Body of pancreas (tissue), 4 donors: ENCODE measurements at regions not wholly inside any gene's neighbourhood (a gene's known extent, or its start where the extent isn't known, plus 50 kb on each side); places are given as distances from the start of the nearest gene placed in this dataset.

Experiments
- ATAC-seq: fragments of 150-250 bp; one replicate; pipeline ENCODE4 v1.9.1; 2016
- DNase-seq, 4 donors: peaks; one replicate each; pipeline ENCODE4 v3.0.0-alpha.2; 2019
- H3K27ac ChIP-seq, 4 donors: fragments of 200-600 bp; sonication (generic); 1 replicate in 3 of 4; 2 replicates in 1 of 4; pipeline versions ENCODE4 v1.5.1 to v1.6.1; 2016 to 2019; ENCODE audit warnings: mild to moderate bottlenecking in 1 of 4, mixed read lengths in 1 of 4, moderate library complexity in 1 of 4
- H3K27me3 ChIP-seq, 2 donors: fragments of 200-600 bp; sonication (generic); one replicate each; pipeline ENCODE4 v1.6.0; 2016; ENCODE audit warnings: mild to moderate bottlenecking in 1 of 2
- H3K36me3 ChIP-seq, 2 donors: fragments of 200-600 bp; sonication (generic); replicated peaks in 1 of 2; 2 replicates each; pipeline ENCODE4 v1.5.1; 2016; ENCODE audit warnings: low read depth in 2 of 2; ENCODE audit not compliant: insufficient read depth in 1 of 2
- H3K4me1 ChIP-seq: fragments of 200-600 bp; sonication (generic); one replicate; pipeline ENCODE4 v1.6.0; 2016
- H3K4me3 ChIP-seq, 2 donors: fragments of 200-600 bp; sonication (generic); 1 replicate in 1 of 2; 2 replicates in 1 of 2; pipeline ENCODE4 v1.5.1; 2016 to 2019
- H3K9me3 ChIP-seq, 3 donors: fragments of 200-600 bp; sonication (generic); 1 replicate in 2 of 3; 2 replicates in 1 of 3; pipeline ENCODE4 v1.5.1; 2016
- CTCF ChIP-seq, 7 experiments: fragments of 450-650 bp in 4 of 7; fragments of 200-600 bp in 3 of 7; sonication (generic) in 3 of 7; IDR thresholded peaks; one replicate each; pipeline ENCODE4 v1.5.1; 2016 to 2019; ENCODE audit warnings: antibody characterized with exemption in 7 of 7
- POLR2A ChIP-seq, 3 donors: fragments of 450-650 bp; IDR thresholded peaks; one replicate each; pipeline ENCODE4 v1.6.1; 2016; ENCODE audit warnings: antibody characterized with exemption in 3 of 3, mild to moderate bottlenecking in 2 of 3
- WGBS, 2 donors: methylation state at CpG; one replicate each; pipeline ENCODE4 v1.1.5; 2017; 5-methylcytosine and 5-hydroxymethylcytosine counted together
- intact Hi-C: fragments of 100-400 bp; cut with DNase I; formaldehyde crosslinking; loops from one replicate; pipeline ENCODE4 v1.15.1; 2023

DNA sequence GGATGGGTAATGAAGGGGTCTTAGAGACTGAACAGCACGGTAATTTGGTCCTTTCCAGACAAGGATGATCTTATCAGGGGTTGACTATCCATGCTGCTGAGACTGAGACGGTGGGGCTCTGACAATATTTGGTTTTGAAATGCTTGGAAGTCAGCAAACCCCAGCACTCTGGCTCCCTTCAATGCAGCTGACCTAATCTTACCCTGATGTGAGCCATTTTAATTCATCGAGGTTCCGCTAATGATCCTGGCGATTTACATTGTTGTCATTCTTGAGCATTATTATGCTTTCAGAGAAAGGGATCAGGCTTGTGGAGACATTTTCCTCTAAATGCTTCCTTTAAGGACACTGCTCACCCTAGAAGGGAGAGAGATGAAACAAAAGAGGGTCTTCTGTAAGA is 114.6 kb upstream of the BMPER start:
- Histone ChIP-seq H3K27ac (no peak overlapping the region), H3K27me3 (no peaks in the 10 kb centered on the region), H3K4me3 (no peak overlapping the region), H3K36me3 (no peaks in the 10 kb centered on the region), H3K4me1 (no peaks in the 10 kb centered on the region), H3K9me3 (no peaks in the 10 kb centered on the region)
- DNase-seq (no peak), ATAC-seq (no peak)
- WGBS, 2 donors: 57 to 80% methylated on average over 5 of the region's 5 CpGs
- intact Hi-C loops: no loop called here
- TF ChIP-seq CTCF (IDR thresholded peaks at IDR 0.05) (no peak), POLR2A (IDR thresholded peaks at IDR 0.05) (no peak)

GRCh38 chr7:33792041-33792440 is 113.3 kb upstream of the BMPER start:
- Histone ChIP-seq H3K9me3 (no peaks in the 10 kb centered on the region), H3K27ac (no peak overlapping the region), H3K4me1 (no peaks in the 10 kb centered on the region), H3K27me3 (no peaks in the 10 kb centered on the region), H3K4me3 (no peak overlapping the region), H3K36me3 (no peaks in the 10 kb centered on the region)
- intact Hi-C loops: no loop called here
- TF ChIP-seq CTCF (IDR thresholded peaks at IDR 0.05): no peak
- no peak for TF ChIP-seq POLR2A (IDR thresholded peaks at IDR 0.05)
- ATAC-seq (no peak), DNase-seq (no peak)
- WGBS, 2 donors: 96 to 100% methylated on average over 2 of the region's 2 CpGs

- DNase-seq (no peak), ATAC-seq (no peak)
- Histone ChIP-seq H3K4me3 (no peak overlapping the region), H3K27ac (no peak overlapping the region), H3K4me1 (no peaks in the 10 kb centered on the region), H3K36me3 (no peaks in the 10 kb centered on the region), H3K27me3 (no peaks in the 10 kb centered on the region), H3K9me3 (no peaks in the 10 kb centered on the region)
- TF ChIP-seq CTCF (IDR thresholded peaks at IDR 0.05): no peak
- no peak for TF ChIP-seq POLR2A (IDR thresholded peaks at IDR 0.05)
- intact Hi-C loops: no loop called here
- 91 to 97% methylated on average over 4 of the region's 4 CpGs for WGBS, 2 donors
These were observed 112.7 kb upstream of the BMPER start for GRCh38 chr7:33792547-33793105.

GRCh38 chr7:33793616-33794015 is 111.7 kb upstream of the BMPER start:
- TF ChIP-seq CTCF (IDR thresholded peaks at IDR 0.05): no peak
- H3K4me1 ChIP-seq: no peaks in the 10 kb centered on the region
- no peak overlapping the region for H3K27ac ChIP-seq
- no peak for DNase-seq
- ATAC-seq: no peak
- no peaks in the 10 kb centered on the region for H3K9me3 ChIP-seq
- H3K36me3 ChIP-seq: no peaks in the 10 kb centered on the region
- intact Hi-C loops: no loop called here
- no peak overlapping the region for H3K4me3 ChIP-seq
- 76 to 86% methylated on average over 2 of the region's 2 CpGs for WGBS, 2 donors
- no peaks in the 10 kb centered on the region for H3K27me3 ChIP-seq

GRCh38 chr7:33794419-33794818 is 110.9 kb upstream of the BMPER start:
- no peak for TF ChIP-seq CTCF (IDR thresholded peaks at IDR 0.05)
- TF ChIP-seq POLR2A (IDR thresholded peaks at IDR 0.05): no peak
- ATAC-seq (no peak), DNase-seq (no peak)
- no peaks in the 10 kb centered on the region for H3K9me3 ChIP-seq
- 92 to 94% methylated on average over 6 of the region's 6 CpGs for WGBS, 2 donors
- no peak overlapping the region for H3K4me3 ChIP-seq
- no peaks in the 10 kb centered on the region for H3K36me3 ChIP-seq
- no peak overlapping the region for H3K27ac ChIP-seq
- intact Hi-C loops: no loop called here
- H3K4me1 ChIP-seq: no peaks in the 10 kb centered on the region
- H3K27me3 ChIP-seq: no peaks in the 10 kb centered on the region
